ENCODE measurements at regions not wholly inside any gene's neighbourhood (a gene's known extent, or its start where the extent isn't known, plus 50 kb on each side); places are given as distances from the start of the nearest gene placed in this dataset.

- WGBS, 2 experiments (ENCODE audit: insufficient coverage in 1 of 2, insufficient read length in 1 of 2) = 81 to 85% methylated on average over 3 to 12 of the region's 12 CpGs
These were observed 136.8 kb upstream of the RUNX3 start for GRCh38 chr1:25066731-25067517.

DNA sequence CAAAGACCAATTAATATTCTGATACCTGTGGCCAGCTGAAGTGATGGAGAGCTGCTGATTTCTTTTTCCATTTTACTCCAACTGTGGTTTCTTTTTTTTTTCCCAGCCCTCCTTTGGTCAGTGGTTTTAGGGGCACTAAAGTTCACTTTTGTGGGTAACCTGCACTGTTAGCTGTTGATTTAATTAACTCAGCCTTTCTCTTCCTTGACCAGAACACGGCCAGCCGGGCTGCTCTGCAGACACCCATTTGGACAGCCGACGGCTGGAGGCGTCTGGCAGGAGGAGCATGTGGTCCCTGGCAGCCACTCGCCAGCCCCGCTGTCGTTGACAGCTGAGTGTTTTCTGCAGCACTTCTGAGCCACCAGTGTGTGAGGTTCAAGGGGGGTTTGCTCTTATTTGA lies 136.2 kb upstream of the RUNX3 start:
- Histone ChIP-seq H3K36me3 (ENCODE audit: control insufficient read depth, insufficient read depth, low read length) (no peaks in the 10 kb centered on the region), H3K27me3 (ENCODE audit: control insufficient read depth, insufficient read depth, low read length, poor library complexity, severe bottlenecking) (no peaks in the 10 kb centered on the region), H3K9me3 (ENCODE audit: control insufficient read depth, low read length) (no peaks in the 10 kb centered on the region), H3K4me3 (ENCODE audit: low read length) (no peak overlapping the region), H3K27ac (ENCODE audit: low read depth, low read length) (no peak overlapping the region), H3K9ac (ENCODE audit: extremely low read depth, low read length, poor library complexity, severe bottlenecking) (no peak overlapping the region), H3K4me1 (ENCODE audit: control insufficient read depth, insufficient read depth, low read length) (no peaks in the 10 kb centered on the region)
- WGBS, 2 experiments (ENCODE audit: insufficient coverage in 1 of 2, insufficient read length in 1 of 2) = 83 to 86% methylated on average over 4 to 8 of the region's 8 CpGs
- Mint-ChIP-seq H3K4me3 (no peak overlapping the region), H3K27ac (no peak overlapping the region), H3K36me3 (ENCODE audit: low read depth) (no peaks in the 10 kb centered on the region), H3K27me3 (ENCODE audit: insufficient read depth) (no peaks in the 10 kb centered on the region), H3K4me1 (no peaks in the 10 kb centered on the region), H3K9me3 (no peaks in the 10 kb centered on the region)
- DNase-seq = no peak
- TF ChIP-seq, protein P1, sequence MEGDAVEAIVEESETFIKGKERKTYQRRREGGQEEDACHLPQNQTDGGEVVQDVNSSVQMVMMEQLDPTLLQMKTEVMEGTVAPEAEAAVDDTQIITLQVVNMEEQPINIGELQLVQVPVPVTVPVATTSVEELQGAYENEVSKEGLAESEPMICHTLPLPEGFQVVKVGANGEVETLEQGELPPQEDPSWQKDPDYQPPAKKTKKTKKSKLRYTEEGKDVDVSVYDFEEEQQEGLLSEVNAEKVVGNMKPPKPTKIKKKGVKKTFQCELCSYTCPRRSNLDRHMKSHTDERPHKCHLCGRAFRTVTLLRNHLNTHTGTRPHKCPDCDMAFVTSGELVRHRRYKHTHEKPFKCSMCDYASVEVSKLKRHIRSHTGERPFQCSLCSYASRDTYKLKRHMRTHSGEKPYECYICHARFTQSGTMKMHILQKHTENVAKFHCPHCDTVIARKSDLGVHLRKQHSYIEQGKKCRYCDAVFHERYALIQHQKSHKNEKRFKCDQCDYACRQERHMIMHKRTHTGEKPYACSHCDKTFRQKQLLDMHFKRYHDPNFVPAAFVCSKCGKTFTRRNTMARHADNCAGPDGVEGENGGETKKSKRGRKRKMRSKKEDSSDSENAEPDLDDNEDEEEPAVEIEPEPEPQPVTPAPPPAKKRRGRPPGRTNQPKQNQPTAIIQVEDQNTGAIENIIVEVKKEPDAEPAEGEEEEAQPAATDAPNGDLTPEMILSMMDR (conservative IDR thresholded peaks at IDR 0.05) = no peak

More at GRCh38 chr1:25066731-25067517, 136.8 kb upstream of the RUNX3 start:
- H3K9me3 ChIP-seq (ENCODE audit: control insufficient read depth, low read length) = no peaks in the 10 kb centered on the region
- no peaks in the 10 kb centered on the region for H3K27me3 ChIP-seq (ENCODE audit: control insufficient read depth, insufficient read depth, low read length, poor library complexity, severe bottlenecking)
- Mint-ChIP-seq H3K36me3 (ENCODE audit: low read depth) (no peaks in the 10 kb centered on the region), H3K9me3 (no peaks in the 10 kb centered on the region), H3K27ac (no peak overlapping the region), H3K4me3 (no peak overlapping the region), H3K27me3 (ENCODE audit: insufficient read depth) (no peaks in the 10 kb centered on the region), H3K4me1 (peaks cover 1% of the 10 kb centered on the region)
- no peak overlapping the region for H3K9ac ChIP-seq (ENCODE audit: extremely low read depth, low read length, poor library complexity, severe bottlenecking)
- H3K4me3 ChIP-seq (ENCODE audit: low read length) = no peak overlapping the region
- no peak overlapping the region for H3K27ac ChIP-seq (ENCODE audit: low read depth, low read length)
- no peak for DNase-seq
- no peaks in the 10 kb centered on the region for H3K36me3 ChIP-seq (ENCODE audit: control insufficient read depth, insufficient read depth, low read length)
- no peaks in the 10 kb centered on the region for H3K4me1 ChIP-seq (ENCODE audit: control insufficient read depth, insufficient read depth, low read length)
- TF ChIP-seq, protein P1 (conservative IDR thresholded peaks at IDR 0.05) = no peak

GRCh38 chr1:25065795-25066238 lies 135.7 kb upstream of the RUNX3 start:
- no peaks in the 10 kb centered on the region for H3K36me3 ChIP-seq (ENCODE audit: control insufficient read depth, insufficient read depth, low read length)
- H3K4me3 ChIP-seq (ENCODE audit: low read length) = no peak overlapping the region
- no peaks in the 10 kb centered on the region for H3K27me3 ChIP-seq (ENCODE audit: control insufficient read depth, insufficient read depth, low read length, poor library complexity, severe bottlenecking)
- Mint-ChIP-seq H3K36me3 (ENCODE audit: low read depth) (no peaks in the 10 kb centered on the region), H3K4me1 (no peaks in the 10 kb centered on the region), H3K9me3 (no peaks in the 10 kb centered on the region), H3K27me3 (ENCODE audit: insufficient read depth) (no peaks in the 10 kb centered on the region), H3K27ac (no peak overlapping the region), H3K4me3 (no peak overlapping the region)
- H3K4me1 ChIP-seq (ENCODE audit: control insufficient read depth, insufficient read depth, low read length) = no peaks in the 10 kb centered on the region
- H3K9me3 ChIP-seq (ENCODE audit: control insufficient read depth, low read length) = no peaks in the 10 kb centered on the region
- DNase-seq = no peak
- TF ChIP-seq, protein P1 (conservative IDR thresholded peaks at IDR 0.05) = no peak
- no peak overlapping the region for H3K9ac ChIP-seq (ENCODE audit: extremely low read depth, low read length, poor library complexity, severe bottlenecking)
- WGBS, 2 experiments (ENCODE audit: insufficient coverage in 1 of 2, insufficient read length in 1 of 2) = 75 to 78% methylated on average over 6 to 17 of the region's 18 CpGs
- H3K27ac ChIP-seq (ENCODE audit: low read depth, low read length) = no peak overlapping the region
